IMR-90 (cell line): ENCODE measurements at regions not wholly inside any gene's neighbourhood (a gene's known extent, or its start where the extent isn't known, plus 50 kb on each side); places are given as distances from the start of the nearest gene placed in this dataset.

Experiments used
- ATAC-seq: fragments of 200-7000 bp; cut with Tn5 transposase; 2 replicates; pipeline ENCODE4 v1.9.1; 2020; ENCODE audit warnings: low read depth, mild to moderate bottlenecking, moderate library complexity
- BruUV-seq: library from RNA; stranded (reverse); fragments of 400-500 nt; replicated peaks from 2 replicates; lab custom pipeline; 2021; lab: Mats Ljungman, UMichigan
- CTCF ChIA-PET: fragments of 300-600 bp; formaldehyde crosslinking; extraction: SDS; loops from one replicate; lab custom pipeline; 2021; ENCODE audit warnings: antibody characterized with exemption; lab: Yijun Ruan, JAX
- POLR2A ChIA-PET: fragments of 300-600 bp; sonication (Branson Sonifier 250); formaldehyde crosslinking; loops from one replicate; lab custom pipeline; 2022; ENCODE audit warnings: antibody characterized with exemption; ENCODE audit not compliant: unreplicated experiment; lab: Charles Lee
- DNase-seq: peaks from one replicate; pipeline ENCODE4 v3.0.0; 2013
- H2AFZ ChIP-seq: replicated peaks from 2 replicates; pipeline ENCODE3; 2013; ENCODE audit warnings: low read length, mild to moderate bottlenecking; ENCODE audit not compliant: poor library complexity
- H2AK5ac ChIP-seq: 2 replicates; pipeline ENCODE4 v1.6.1; 2013; ENCODE audit warnings: low read depth, low read length, inconsistent platforms
- H2AK9ac ChIP-seq: replicated peaks from 2 replicates; pipeline ENCODE3; 2013; ENCODE audit warnings: mild to moderate bottlenecking, low read depth, low read length, moderate library complexity; ENCODE audit not compliant: poor library complexity
- H2BK120ac ChIP-seq: 2 replicates; pipeline ENCODE4 v1.6.1; 2013; ENCODE audit warnings: low read depth, low read length, inconsistent platforms
- H2BK15ac ChIP-seq: 3 replicates; pipeline ENCODE4 v1.6.1; 2013; ENCODE audit warnings: low read depth, low read length, inconsistent platforms
- H2BK20ac ChIP-seq: 2 replicates; pipeline ENCODE4 v1.6.1; 2013; ENCODE audit warnings: low read depth, mild to moderate bottlenecking, inconsistent platforms, low read length, moderate library complexity
- H2BK5ac ChIP-seq: 2 replicates; pipeline ENCODE4 v1.6.1; 2013; ENCODE audit warnings: mild to moderate bottlenecking, low read depth, low read length, inconsistent platforms; ENCODE audit not compliant: poor library complexity, severe bottlenecking
- H3K14ac ChIP-seq: replicated peaks from 2 replicates; pipeline ENCODE4 v1.6.1; 2013; ENCODE audit warnings: low read depth, low read length, inconsistent platforms
- H3K18ac ChIP-seq: 2 replicates; pipeline ENCODE4 v1.6.1; 2013; ENCODE audit warnings: low read depth, low read length, control low read depth
- H3K23ac ChIP-seq: 2 replicates; pipeline ENCODE4 v1.6.1; 2013; ENCODE audit warnings: low read depth, low read length, inconsistent platforms
- H3K27ac ChIP-seq: 2 replicates; pipeline ENCODE4 v1.5.1; 2013; ENCODE audit warnings: mild to moderate bottlenecking, control low read depth, low read length; ENCODE audit not compliant: insufficient read depth
- H3K27me3 ChIP-seq: 2 replicates; pipeline ENCODE4 v1.6.1; 2013; ENCODE audit warnings: low read length; ENCODE audit not compliant: control insufficient read depth, insufficient read depth
- H3K36me3 ChIP-seq: 2 replicates; pipeline ENCODE4 v1.6.1; 2013; ENCODE audit warnings: low read length, mixed read lengths; ENCODE audit not compliant: control insufficient read depth, insufficient read depth
- H3K4ac ChIP-seq: 2 replicates; pipeline ENCODE4 v1.6.1; 2013; ENCODE audit warnings: low read depth, low read length, inconsistent platforms
- H3K4me1 ChIP-seq: 2 replicates; pipeline ENCODE4 v1.6.1; 2013; ENCODE audit warnings: low read length, mixed read lengths; ENCODE audit not compliant: control insufficient read depth, insufficient read depth
- H3K4me2 ChIP-seq: 2 replicates; pipeline ENCODE4 v1.6.1; 2013; ENCODE audit warnings: low read depth, mild to moderate bottlenecking, control low read depth, low read length, moderate library complexity
- H3K4me3 ChIP-seq: 2 replicates; pipeline ENCODE4 v1.5.1; 2013; ENCODE audit warnings: low read depth, mild to moderate bottlenecking, control low read depth, low read length, moderate library complexity; ENCODE audit not compliant: insufficient read depth
- H3K56ac ChIP-seq: 2 replicates; pipeline ENCODE4 v1.6.1; 2013; ENCODE audit warnings: low read length, inconsistent platforms; ENCODE audit not compliant: insufficient read depth; ENCODE audit errors: extremely low read depth
- H3K79me1 ChIP-seq, 2 experiments: 2 replicates each; pipeline ENCODE4 v1.6.1; 2013; ENCODE audit warnings: low read length in 2 of 2, inconsistent platforms in 1 of 2, low read depth in 1 of 2
- H3K9ac ChIP-seq: 2 replicates; pipeline ENCODE4 v1.6.1; 2013; ENCODE audit warnings: low read depth, low read length, control low read depth
- H3K9me1 ChIP-seq: 2 replicates; pipeline ENCODE4 v1.6.1; 2013; ENCODE audit warnings: low read length, inconsistent platforms; ENCODE audit not compliant: insufficient read depth
- H3K9me3 ChIP-seq: 2 replicates; pipeline ENCODE4 v1.6.1; 2013; ENCODE audit warnings: low read length; ENCODE audit not compliant: control insufficient read depth, insufficient read depth
- H4K20me1 ChIP-seq: 2 replicates; pipeline ENCODE4 v1.6.1; 2013; ENCODE audit warnings: low read length, inconsistent platforms; ENCODE audit not compliant: insufficient read depth
- H4K5ac ChIP-seq: 2 replicates; pipeline ENCODE4 v1.6.1; 2013; ENCODE audit warnings: mild to moderate bottlenecking, low read depth, low read length, control low read depth
- H4K8ac ChIP-seq, 2 experiments: 2 replicates each; pipeline ENCODE4 v1.6.1; 2013; ENCODE audit warnings: low read depth in 2 of 2, low read length in 2 of 2, control low read depth in 1 of 2, inconsistent platforms in 1 of 2
- H4K91ac ChIP-seq: 2 replicates; pipeline ENCODE4 v1.6.1; 2013; ENCODE audit warnings: low read depth, low read length, inconsistent platforms; ENCODE audit not compliant: insufficient read depth
- BHLHE40 ChIP-seq: fragments of 150-350 bp; IDR thresholded peaks from 2 replicates; pipeline ENCODE4 v1.6.1; 2016; ENCODE audit warnings: mild to moderate bottlenecking, low read depth, low read length
- CEBPB ChIP-seq: IDR thresholded peaks from 2 replicates; pipeline ENCODE4 v1.6.1; 2012; ENCODE audit warnings: low read depth, low read length, improper control_type of control experiment
- FOS ChIP-seq: fragments of 150-350 bp; IDR thresholded peaks from 2 replicates; pipeline ENCODE4 v1.6.1; 2016; ENCODE audit warnings: low read depth, low read length
- NFE2L2 ChIP-seq: fragments of 150-350 bp; IDR thresholded peaks from 2 replicates; pipeline ENCODE4 v1.6.1; 2016; ENCODE audit warnings: low read depth, mild to moderate bottlenecking, low read length
- RCOR1 ChIP-seq: IDR thresholded peaks from 2 replicates; pipeline ENCODE4 v1.6.1; 2012; ENCODE audit warnings: mild to moderate bottlenecking, low read length, improper control_type of control experiment; ENCODE audit not compliant: insufficient replicate concordance
- RFX5 ChIP-seq: IDR thresholded peaks from 2 replicates; pipeline ENCODE4 v1.8.0; 2012; ENCODE audit warnings: low read depth, mild to moderate bottlenecking, low read length, moderate library complexity
- SMC3 ChIP-seq: fragments of 150-350 bp; IDR thresholded peaks from 2 replicates; pipeline ENCODE4 v1.6.1; 2016; ENCODE audit warnings: low read depth, mild to moderate bottlenecking, antibody characterized with exemption, low read length, moderate library complexity
- WGBS, 2 experiments: methylation state at CpG; one replicate each; pipeline versions ENCODE4 v1.1.5 to v1.1.7; 2013; ENCODE audit warnings: missing lambda C conversion rate in 2 of 2; ENCODE audit not compliant: insufficient read length in 1 of 2; ENCODE audit errors: extremely low coverage in 2 of 2; 5-methylcytosine and 5-hydroxymethylcytosine counted together
- dilution Hi-C: fragments of 300-500 bp; cut with HindIII; formaldehyde crosslinking; loops from one replicate; pipeline ENCODE4 v1.14.3; 2018; ENCODE audit warnings: low sequenced_read_pairs; ENCODE audit not compliant: unreplicated experiment
- in situ Hi-C: fragments of 300-500 bp; cut with MboI; formaldehyde crosslinking; loops from 3 replicates; pipeline ENCODE4 v1.14.3; 2019; ENCODE audit warnings: low sequenced_read_pairs, inconsistent platforms, mixed read lengths
- intact Hi-C: fragments of 100-400 bp; cut with micrococcal nuclease; formaldehyde crosslinking; loops from 2 replicates; pipeline ENCODE4 v1.10.0; 2022

DNA sequence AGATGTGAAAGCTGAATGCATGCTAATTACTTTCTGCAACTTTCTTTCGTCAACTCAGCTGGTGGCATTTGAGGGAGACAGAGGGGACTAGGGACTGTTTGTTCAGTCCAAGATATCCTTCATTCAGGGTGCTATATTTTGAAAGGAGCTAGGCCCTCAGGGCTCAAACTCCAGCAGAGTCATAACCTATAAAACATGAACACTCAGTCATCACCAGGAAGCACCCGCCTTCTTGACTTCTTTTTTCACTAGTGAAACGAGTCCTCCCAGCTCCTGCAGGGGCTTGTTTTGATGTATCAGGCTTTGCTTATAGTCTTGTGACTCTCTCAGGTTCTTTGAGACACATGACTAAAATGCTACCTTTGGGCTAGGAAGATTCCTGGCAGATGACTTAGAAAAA, 230.6 kb downstream of the PCDH7 start:
- Histone ChIP-seq H3K4me3 (no peak overlapping the region), H4K20me1 (no peaks in the 10 kb centered on the region), H2AK5ac (no peak overlapping the region), H3K79me1 (no peaks in the 10 kb centered on the region), H3K23ac (no peak overlapping the region), H2AK9ac (no peak overlapping the region), H2AFZ (no peak overlapping the region), H3K18ac (no peak overlapping the region), H2BK120ac (no peak overlapping the region), H4K91ac (no peak overlapping the region), H3K14ac (no peak overlapping the region), H3K56ac (no peak overlapping the region), H3K36me3 (no peaks in the 10 kb centered on the region), H4K8ac (no peak overlapping the region), H2BK20ac (no peak overlapping the region), H2BK5ac (no peak overlapping the region), H2BK15ac (no peak overlapping the region), H4K5ac (no peak overlapping the region), H3K4ac (no peak overlapping the region), H3K4me2 (no peak overlapping the region), H3K9ac (no peak overlapping the region), H3K27ac (no peak overlapping the region), H3K9me1 (no peaks in the 10 kb centered on the region), H3K9me3 (no peaks in the 10 kb centered on the region), H3K4me1 (peaks cover under 1% of the 10 kb centered on the region; the same call in 1 of the 2 replicates), H3K27me3 (no peaks in the 10 kb centered on the region; the same call in 1 of the 2 replicates)
- no CpG with 5 or more reads among the region's 3 CpGs for WGBS, 2 experiments
- TF ChIP-seq NFE2L2 (no peak), FOS (no peak), SMC3 (no peak), CEBPB (no peak), RCOR1 (no peak), BHLHE40 (no peak), RFX5 (no peak)
- in situ Hi-C loops = no loop called here
- dilution Hi-C loops = no loop called here
- ATAC-seq = no peak
- POLR2A ChIA-PET = no interaction called here
- DNase-seq = no peak
- BruUV-seq = no TSS peak
- intact Hi-C loops = no loop called here
- CTCF ChIA-PET = no interaction called here
